GM11168 (cell line): ENCODE measurements at regions not wholly inside any gene's neighbourhood (a gene's known extent, or its start where the extent isn't known, plus 50 kb on each side); places are given as distances from the start of the nearest gene placed in this dataset.

Experiments
- in situ Hi-C: fragments of 300-500 bp; cut with MboI; formaldehyde crosslinking; loops from one replicate; pipeline ENCODE4 v1.12.0; 2022; ENCODE audit warnings: low sequenced_read_pairs; ENCODE audit not compliant: unreplicated experiment

GRCh38 chr1:200323856-200324400 lies 85.9 kb downstream of the ZNF281 start:
- in situ Hi-C loops: no loop called here

GRCh38 chr1:200319148-200319547 lies 90.7 kb downstream of the ZNF281 start:
- in situ Hi-C loops: no loop called here

GRCh38 chr1:200317236-200317635 lies 92.6 kb downstream of the ZNF281 start:
- in situ Hi-C loops: no loop called here

- in situ Hi-C loops: no loop called here
Observed at GRCh38 chr1:200316148-200316803, 93.6 kb downstream of the ZNF281 start.

GRCh38 chr1:200314085-200314750 lies 95.6 kb downstream of the ZNF281 start:
- in situ Hi-C loops: no loop called here

GRCh38 chr1:200311256-200311655 lies 98.6 kb downstream of the ZNF281 start:
- in situ Hi-C loops: no loop called here

GRCh38 chr1:200310824-200311223 lies 99.0 kb downstream of the ZNF281 start:
- in situ Hi-C loops: no loop called here

GRCh38 chr1:200307755-200308066 lies 102.1 kb downstream of the ZNF281 start:
- in situ Hi-C loops: no loop called here

GRCh38 chr1:200306944-200307754 lies 102.7 kb downstream of the ZNF281 start:
- in situ Hi-C loops: no loop called here

- in situ Hi-C loops: no loop called here
Observed at GRCh38 chr1:200305806-200306205, 104.0 kb downstream of the ZNF281 start.

- in situ Hi-C loops: no loop called here
Observed at GRCh38 chr1:200304171-200304570, 105.7 kb downstream of the ZNF281 start.

- in situ Hi-C loops: no loop called here
Observed at GRCh38 chr1:200302921-200303290, 106.9 kb downstream of the ZNF281 start.

GRCh38 chr1:200302192-200302920 lies 107.5 kb downstream of the ZNF281 start:
- in situ Hi-C loops: no loop called here

GRCh38 chr1:200301152-200301551 lies 108.7 kb downstream of the ZNF281 start:
- in situ Hi-C loops: no loop called here

- in situ Hi-C loops: loop anchor here (25.0 kb wide), 1 partner anchor 612 kb away; no protein-coding TSS in a partner anchor
Observed at GRCh38 chr1:200299571-200299970, 110.3 kb downstream of the ZNF281 start.

- in situ Hi-C loops: loop anchor here (25.0 kb wide), 1 partner anchor 611 kb away; no protein-coding TSS in a partner anchor
Observed at GRCh38 chr1:200298242-200298641, 111.6 kb downstream of the ZNF281 start.

GRCh38 chr1:200296091-200296661 lies 113.7 kb downstream of the ZNF281 start:
- in situ Hi-C loops: loop anchor here (25.0 kb wide), 1 partner anchor 609 kb away; no protein-coding TSS in a partner anchor

- in situ Hi-C loops: loop anchor here (25.0 kb wide), 1 partner anchor 607 kb away; no protein-coding TSS in a partner anchor
Observed at GRCh38 chr1:200294241-200294640, 115.6 kb downstream of the ZNF281 start.

GRCh38 chr1:200292699-200293098 lies 117.1 kb downstream of the ZNF281 start:
- in situ Hi-C loops: loop anchor here (25.0 kb wide), 1 partner anchor 605 kb away; no protein-coding TSS in a partner anchor

GRCh38 chr1:200291106-200291505 lies 118.7 kb downstream of the ZNF281 start:
- in situ Hi-C loops: loop anchor here (25.0 kb wide), 1 partner anchor 604 kb away; no protein-coding TSS in a partner anchor
